ENCODE measurements at regions not wholly inside any gene's neighbourhood (a gene's known extent, or its start where the extent isn't known, plus 50 kb on each side); places are given as distances from the start of the nearest gene placed in this dataset.

DNA sequence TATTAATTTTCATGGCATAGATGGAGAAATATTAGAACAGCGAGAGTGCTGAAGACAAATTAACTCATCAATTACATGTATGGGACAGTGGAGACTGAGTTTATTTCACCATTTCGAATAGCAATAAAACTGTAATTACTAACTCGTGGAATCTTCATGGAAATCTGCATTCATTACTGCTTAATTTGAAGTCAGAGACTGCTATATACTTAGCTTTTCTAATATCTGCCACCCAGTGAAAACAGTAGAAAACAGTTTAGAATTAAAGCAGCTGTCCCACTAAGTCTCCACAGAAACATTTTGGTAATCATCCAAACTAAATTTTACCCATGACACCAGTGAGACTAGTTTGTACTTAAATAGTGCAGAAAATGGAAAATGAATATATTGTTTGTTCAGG, 56.8 kb downstream of the IZUMO3 start:
- no peak overlapping the region for H3K27ac ChIP-seq
- H3K79me2 ChIP-seq, result no peaks in the 10 kb centered on the region
- no peaks in the 10 kb centered on the region for H3K27me3 ChIP-seq
- H3K36me3 ChIP-seq (replicated peaks; ENCODE audit: insufficient read depth, low read depth), result no peaks in the 10 kb centered on the region
- H3K9me2 ChIP-seq (replicated peaks; ENCODE audit: insufficient read depth), result no peaks in the 10 kb centered on the region
- no peak overlapping the region for H3K4me2 ChIP-seq
- H3K9me3 ChIP-seq (ENCODE audit: low read depth), result no peaks in the 10 kb centered on the region
- no peaks in the 10 kb centered on the region for H3K4me1 ChIP-seq (ENCODE audit: insufficient read depth)
- no peaks in the 10 kb centered on the region for H4K20me1 ChIP-seq (ENCODE audit: insufficient read depth, poor library complexity, severe bottlenecking)
- WGBS (ENCODE audit: low lambda C conversion rate, missing lambda C conversion rate), result 87% methylated on average over 3 of the region's 3 CpGs
- no peak for DNase-seq (ENCODE audit: low spot score)
- no peak overlapping the region for H2AFZ ChIP-seq
- TF ChIP-seq EZH2 (IDR thresholded peaks at IDR 0.05; ENCODE audit: borderline replicate concordance) (no peak), EZH2phosphoT487 (IDR thresholded peaks at IDR 0.05; ENCODE audit: low read depth, severe bottlenecking, unreplicated experiment) (no peak)
- TF ChIP-seq, protein P1, sequence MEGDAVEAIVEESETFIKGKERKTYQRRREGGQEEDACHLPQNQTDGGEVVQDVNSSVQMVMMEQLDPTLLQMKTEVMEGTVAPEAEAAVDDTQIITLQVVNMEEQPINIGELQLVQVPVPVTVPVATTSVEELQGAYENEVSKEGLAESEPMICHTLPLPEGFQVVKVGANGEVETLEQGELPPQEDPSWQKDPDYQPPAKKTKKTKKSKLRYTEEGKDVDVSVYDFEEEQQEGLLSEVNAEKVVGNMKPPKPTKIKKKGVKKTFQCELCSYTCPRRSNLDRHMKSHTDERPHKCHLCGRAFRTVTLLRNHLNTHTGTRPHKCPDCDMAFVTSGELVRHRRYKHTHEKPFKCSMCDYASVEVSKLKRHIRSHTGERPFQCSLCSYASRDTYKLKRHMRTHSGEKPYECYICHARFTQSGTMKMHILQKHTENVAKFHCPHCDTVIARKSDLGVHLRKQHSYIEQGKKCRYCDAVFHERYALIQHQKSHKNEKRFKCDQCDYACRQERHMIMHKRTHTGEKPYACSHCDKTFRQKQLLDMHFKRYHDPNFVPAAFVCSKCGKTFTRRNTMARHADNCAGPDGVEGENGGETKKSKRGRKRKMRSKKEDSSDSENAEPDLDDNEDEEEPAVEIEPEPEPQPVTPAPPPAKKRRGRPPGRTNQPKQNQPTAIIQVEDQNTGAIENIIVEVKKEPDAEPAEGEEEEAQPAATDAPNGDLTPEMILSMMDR (IDR thresholded peaks at IDR 0.05; ENCODE audit: poor library complexity), result no peak
- no peak overlapping the region for H3K4me3 ChIP-seq

DNA sequence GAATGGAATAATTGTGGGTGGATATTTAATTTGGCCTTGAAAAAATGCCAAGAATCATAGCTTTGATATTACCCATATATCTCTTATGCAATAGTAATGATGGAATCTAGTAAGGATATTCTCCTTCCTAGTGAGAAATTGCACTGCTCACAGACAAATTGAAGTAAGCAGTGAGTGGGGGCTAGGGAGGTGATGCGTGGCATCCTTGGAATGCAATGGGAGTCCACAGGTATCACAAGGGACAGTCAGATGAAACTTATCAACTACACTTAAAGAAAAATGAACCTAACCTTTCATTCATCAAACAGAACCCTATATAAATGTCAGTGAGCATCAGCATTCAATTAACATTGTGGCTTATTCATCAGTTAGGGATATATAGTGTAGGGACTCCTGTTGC, 57.8 kb downstream of the IZUMO3 start:
- no peaks in the 10 kb centered on the region for H3K27me3 ChIP-seq
- no peaks in the 10 kb centered on the region for H4K20me1 ChIP-seq (ENCODE audit: insufficient read depth, poor library complexity, severe bottlenecking)
- no peak overlapping the region for H2AFZ ChIP-seq
- no peaks in the 10 kb centered on the region for H3K9me3 ChIP-seq (ENCODE audit: low read depth)
- no peaks in the 10 kb centered on the region for H3K4me1 ChIP-seq (ENCODE audit: insufficient read depth)
- no peak overlapping the region for H3K4me2 ChIP-seq
- WGBS (ENCODE audit: low lambda C conversion rate, missing lambda C conversion rate), result 86% methylated on average over 1 of the region's 1 CpG
- no peak overlapping the region for H3K4me3 ChIP-seq
- no peaks in the 10 kb centered on the region for H3K36me3 ChIP-seq (replicated peaks; ENCODE audit: insufficient read depth, low read depth)
- H3K27ac ChIP-seq, result no peak overlapping the region
- DNase-seq (ENCODE audit: low spot score), result no peak
- H3K9me2 ChIP-seq (replicated peaks; ENCODE audit: insufficient read depth), result no peaks in the 10 kb centered on the region
- no peaks in the 10 kb centered on the region for H3K79me2 ChIP-seq
- TF ChIP-seq, protein P1 (IDR thresholded peaks at IDR 0.05; ENCODE audit: poor library complexity), result no peak
- TF ChIP-seq EZH2 (IDR thresholded peaks at IDR 0.05; ENCODE audit: borderline replicate concordance), result no peak
- no peak for TF ChIP-seq EZH2phosphoT487 (IDR thresholded peaks at IDR 0.05; ENCODE audit: low read depth, severe bottlenecking, unreplicated experiment)

DNA sequence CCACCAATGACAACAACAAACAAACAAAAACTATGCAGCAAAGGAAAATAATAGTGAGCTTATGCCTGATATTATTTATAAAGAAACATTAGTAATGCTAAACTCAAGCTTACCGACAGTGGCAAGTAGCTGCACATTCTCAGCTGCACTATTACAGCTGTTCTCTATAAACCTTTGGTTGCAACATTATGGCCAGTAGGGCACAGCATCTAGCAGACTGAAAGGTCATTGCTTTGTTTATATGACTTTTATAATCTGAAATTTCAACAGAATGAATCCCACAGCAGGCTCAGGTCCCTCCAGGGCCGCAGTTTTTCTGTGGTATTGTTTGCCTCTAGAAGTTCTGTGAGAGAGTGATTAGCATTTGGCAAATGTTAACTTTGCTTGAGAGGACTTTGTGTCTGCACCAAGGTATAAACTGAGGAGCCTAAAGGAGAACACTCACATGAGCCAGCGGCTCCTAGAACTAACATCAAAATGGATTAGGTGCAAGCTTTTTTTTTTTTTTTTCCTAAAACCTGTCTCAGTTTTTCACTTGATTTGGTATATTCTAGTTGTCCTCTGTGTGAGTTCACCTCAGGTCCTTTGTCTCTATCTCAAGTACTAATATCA, 58.3 kb downstream of the IZUMO3 start:
- Histone ChIP-seq H4K20me1 (ENCODE audit: insufficient read depth, poor library complexity, severe bottlenecking) (no peaks in the 10 kb centered on the region), H3K9me3 (ENCODE audit: low read depth) (no peaks in the 10 kb centered on the region), H3K4me1 (ENCODE audit: insufficient read depth) (no peaks in the 10 kb centered on the region), H3K79me2 (no peaks in the 10 kb centered on the region), H3K4me3 (no peak overlapping the region), H3K9me2 (replicated peaks; ENCODE audit: insufficient read depth) (no peaks in the 10 kb centered on the region), H3K27ac (no peak overlapping the region), H3K36me3 (replicated peaks; ENCODE audit: insufficient read depth, low read depth) (no peaks in the 10 kb centered on the region), H3K4me2 (peak overlapping the region; percentile 18), H3K27me3 (no peaks in the 10 kb centered on the region), H2AFZ (no peak overlapping the region)
- DNase-seq (ENCODE audit: low spot score), result peak; percentile 4
- WGBS (ENCODE audit: low lambda C conversion rate, missing lambda C conversion rate), result 32% methylated on average over 3 of the region's 3 CpGs
- TF ChIP-seq, protein P1 (IDR thresholded peaks at IDR 0.05; ENCODE audit: poor library complexity), result no peak
- TF ChIP-seq EZH2phosphoT487 (IDR thresholded peaks at IDR 0.05; ENCODE audit: low read depth, severe bottlenecking, unreplicated experiment) (no peak), EZH2 (IDR thresholded peaks at IDR 0.05; ENCODE audit: borderline replicate concordance) (no peak)
